ENCODE measurements at regions not wholly inside any gene's neighbourhood (a gene's known extent, or its start where the extent isn't known, plus 50 kb on each side); places are given as distances from the start of the nearest gene placed in this dataset.

- Mint-ChIP-seq H3K36me3 (ENCODE audit: low read depth) (no peaks in the 10 kb centered on the region), H3K4me3 (no peak overlapping the region), H3K4me1 (ENCODE audit: low read depth) (no peaks in the 10 kb centered on the region), H3K9me3 (no peaks in the 10 kb centered on the region), H3K27me3 (peaks cover 36% of the 10 kb centered on the region), H3K27ac (no peak overlapping the region)
- Histone ChIP-seq H3K9me3 (ENCODE audit: control insufficient read depth in 1 of 2, insufficient read depth in 1 of 2, low read length in 2 of 2) (no peaks in the 10 kb centered on the region), H3K36me3 (ENCODE audit: insufficient read depth, low read length) (no peaks in the 10 kb centered on the region), H3K4me3 (ENCODE audit: low read length) (no peak overlapping the region), H3K27ac (ENCODE audit: low read depth in 1 of 2, low read length in 2 of 2) (no peak overlapping the region), H3K4me1 (ENCODE audit: insufficient read depth, low read length) (no peaks in the 10 kb centered on the region), H3K27me3 (ENCODE audit: control insufficient read depth in 1 of 2, insufficient read depth in 2 of 2, low read length in 2 of 2) (no peaks in the 10 kb centered on the region)
- ATAC-seq (ENCODE audit: poor library complexity) (no peak), DNase-seq (no peak)
- ChIA-PET POLR2A (no interaction called here), CTCF (no interaction called here)
- no peak for TF ChIP-seq CTCF (IDR thresholded peaks at IDR 0.05)
- intact Hi-C loops (cut with DNase I, micrococcal nuclease): no loop called here
Observed at GRCh38 chr10:2919016-2919415, 148.3 kb upstream of the PFKP start.

- ChIA-PET CTCF (no interaction called here), POLR2A (no interaction called here)
- Histone ChIP-seq H3K27me3 (ENCODE audit: control insufficient read depth in 1 of 2, insufficient read depth in 2 of 2, low read length in 2 of 2) (no peaks in the 10 kb centered on the region), H3K4me1 (ENCODE audit: insufficient read depth, low read length) (no peaks in the 10 kb centered on the region), H3K36me3 (ENCODE audit: insufficient read depth, low read length) (no peaks in the 10 kb centered on the region), H3K9me3 (ENCODE audit: control insufficient read depth in 1 of 2, insufficient read depth in 1 of 2, low read length in 2 of 2) (no peaks in the 10 kb centered on the region), H3K27ac (ENCODE audit: low read depth in 1 of 2, low read length in 2 of 2) (no peak overlapping the region), H3K4me3 (ENCODE audit: low read length) (no peak overlapping the region)
- no peak for TF ChIP-seq CTCF (IDR thresholded peaks at IDR 0.05)
- H3K27me3 Mint-ChIP-seq: peaks cover 32% of the 10 kb centered on the region
- H3K27ac Mint-ChIP-seq: no peak overlapping the region
- DNase-seq: no peak
- H3K36me3 Mint-ChIP-seq (ENCODE audit: low read depth): no peaks in the 10 kb centered on the region
- no peaks in the 10 kb centered on the region for H3K4me1 Mint-ChIP-seq (ENCODE audit: low read depth)
- H3K9me3 Mint-ChIP-seq: no peaks in the 10 kb centered on the region
- intact Hi-C loops (cut with DNase I, micrococcal nuclease): no loop called here
- ATAC-seq (ENCODE audit: poor library complexity): no peak
- no peak overlapping the region for H3K4me3 Mint-ChIP-seq
Observed at GRCh38 chr10:2918489-2918888, 148.9 kb upstream of the PFKP start.

- ChIA-PET POLR2A (no interaction called here), CTCF (no interaction called here)
- DNase-seq (no peak), ATAC-seq (ENCODE audit: poor library complexity) (no peak)
- intact Hi-C loops (cut with DNase I, micrococcal nuclease): no loop called here
- Histone ChIP-seq H3K4me3 (ENCODE audit: low read length) (no peak overlapping the region), H3K4me1 (ENCODE audit: insufficient read depth, low read length) (no peaks in the 10 kb centered on the region), H3K27ac (ENCODE audit: low read depth in 1 of 2, low read length in 2 of 2) (no peak overlapping the region), H3K27me3 (ENCODE audit: control insufficient read depth in 1 of 2, insufficient read depth in 2 of 2, low read length in 2 of 2) (no peaks in the 10 kb centered on the region), H3K9me3 (ENCODE audit: control insufficient read depth in 1 of 2, insufficient read depth in 1 of 2, low read length in 2 of 2) (no peaks in the 10 kb centered on the region), H3K36me3 (ENCODE audit: insufficient read depth, low read length) (no peaks in the 10 kb centered on the region)
- no peak overlapping the region for H3K27ac Mint-ChIP-seq
- no peaks in the 10 kb centered on the region for H3K36me3 Mint-ChIP-seq (ENCODE audit: low read depth)
- H3K27me3 Mint-ChIP-seq: peaks cover 27% of the 10 kb centered on the region
- H3K4me3 Mint-ChIP-seq: no peak overlapping the region
- H3K4me1 Mint-ChIP-seq (ENCODE audit: low read depth): no peaks in the 10 kb centered on the region
- no peaks in the 10 kb centered on the region for H3K9me3 Mint-ChIP-seq
- no peak for TF ChIP-seq CTCF (IDR thresholded peaks at IDR 0.05)
Observed at GRCh38 chr10:2917926-2918325, 149.4 kb upstream of the PFKP start.
